ENCODE measurements at regions not wholly inside any gene's neighbourhood (a gene's known extent, or its start where the extent isn't known, plus 50 kb on each side); places are given as distances from the start of the nearest gene placed in this dataset.

DNA sequence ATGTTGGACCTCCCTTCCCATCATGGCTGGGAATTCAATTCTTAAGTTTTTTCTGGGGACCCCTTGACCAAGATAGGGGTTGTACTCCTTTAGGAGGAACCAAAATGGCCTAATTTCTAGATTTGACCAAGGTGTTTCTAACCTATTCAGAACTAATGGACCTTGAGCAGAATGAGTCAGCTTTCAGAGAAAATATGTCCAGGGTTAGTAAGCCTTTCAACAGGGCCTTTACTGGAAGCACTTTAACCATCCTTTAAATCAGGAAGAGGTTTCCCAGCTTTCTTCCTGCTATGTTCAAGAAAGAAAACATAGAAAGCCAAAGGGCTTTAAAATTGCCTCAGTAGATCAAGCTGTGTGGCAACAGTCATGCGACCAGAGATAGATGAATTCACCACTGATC lies 1184.9 kb upstream of the ACVR2A start:
- no peak overlapping the region for H3K9ac ChIP-seq (ENCODE audit: low read depth, low read length)
- H3K9me3 ChIP-seq (ENCODE audit: insufficient read depth, low read depth, low read length) = peaks cover 11% of the 10 kb centered on the region
- H3K4me1 ChIP-seq (ENCODE audit: insufficient read depth, low read length) = no peaks in the 10 kb centered on the region; the same call in 1 of the 2 replicates
- H3K4me3 ChIP-seq (ENCODE audit: low read length) = no peak overlapping the region
- H3K36me3 ChIP-seq (ENCODE audit: insufficient read depth, low read depth, low read length) = no peaks in the 10 kb centered on the region; the same call in 1 of the 2 replicates
- H3K27ac ChIP-seq (ENCODE audit: low read length) = no peak overlapping the region
- H3K27me3 ChIP-seq (ENCODE audit: insufficient read depth, low read length) = no peaks in the 10 kb centered on the region

- no peak overlapping the region for H3K27ac ChIP-seq (ENCODE audit: low read length)
- peaks cover 17% of the 10 kb centered on the region for H3K9me3 ChIP-seq (ENCODE audit: insufficient read depth, low read depth, low read length)
- no peak overlapping the region for H3K9ac ChIP-seq (ENCODE audit: low read depth, low read length)
- H3K4me3 ChIP-seq (ENCODE audit: low read length) = no peak overlapping the region
- no peaks in the 10 kb centered on the region for H3K4me1 ChIP-seq (ENCODE audit: insufficient read depth, low read length)
- H3K36me3 ChIP-seq (ENCODE audit: insufficient read depth, low read depth, low read length) = no peaks in the 10 kb centered on the region; the same call in 1 of the 2 replicates
- H3K27me3 ChIP-seq (ENCODE audit: insufficient read depth, low read length) = no peaks in the 10 kb centered on the region
Observed at GRCh38 chr2:146652311-146652710, 1192.5 kb upstream of the ACVR2A start.

- Histone ChIP-seq H3K36me3 (ENCODE audit: insufficient read depth, low read depth, low read length) (no peaks in the 10 kb centered on the region), H3K27me3 (ENCODE audit: insufficient read depth, low read length) (no peaks in the 10 kb centered on the region), H3K4me1 (ENCODE audit: insufficient read depth, low read length) (no peaks in the 10 kb centered on the region), H3K4me3 (ENCODE audit: low read length) (no peak overlapping the region), H3K9ac (ENCODE audit: low read depth, low read length) (no peak overlapping the region), H3K9me3 (ENCODE audit: insufficient read depth, low read depth, low read length) (peaks cover 11% of the 10 kb centered on the region), H3K27ac (ENCODE audit: low read length) (no peak overlapping the region)
Observed at GRCh38 chr2:146651361-146651760, 1193.5 kb upstream of the ACVR2A start.

- Histone ChIP-seq H3K27me3 (ENCODE audit: insufficient read depth, low read length) (no peaks in the 10 kb centered on the region), H3K27ac (ENCODE audit: low read length) (no peak overlapping the region), H3K4me1 (ENCODE audit: insufficient read depth, low read length) (no peaks in the 10 kb centered on the region), H3K4me3 (ENCODE audit: low read length) (no peak overlapping the region), H3K36me3 (ENCODE audit: insufficient read depth, low read depth, low read length) (no peaks in the 10 kb centered on the region), H3K9me3 (ENCODE audit: insufficient read depth, low read depth, low read length) (peaks cover 6% of the 10 kb centered on the region), H3K9ac (ENCODE audit: low read depth, low read length) (no peak overlapping the region)
Observed at GRCh38 chr2:146642066-146642465, 1202.8 kb upstream of the ACVR2A start.

DNA sequence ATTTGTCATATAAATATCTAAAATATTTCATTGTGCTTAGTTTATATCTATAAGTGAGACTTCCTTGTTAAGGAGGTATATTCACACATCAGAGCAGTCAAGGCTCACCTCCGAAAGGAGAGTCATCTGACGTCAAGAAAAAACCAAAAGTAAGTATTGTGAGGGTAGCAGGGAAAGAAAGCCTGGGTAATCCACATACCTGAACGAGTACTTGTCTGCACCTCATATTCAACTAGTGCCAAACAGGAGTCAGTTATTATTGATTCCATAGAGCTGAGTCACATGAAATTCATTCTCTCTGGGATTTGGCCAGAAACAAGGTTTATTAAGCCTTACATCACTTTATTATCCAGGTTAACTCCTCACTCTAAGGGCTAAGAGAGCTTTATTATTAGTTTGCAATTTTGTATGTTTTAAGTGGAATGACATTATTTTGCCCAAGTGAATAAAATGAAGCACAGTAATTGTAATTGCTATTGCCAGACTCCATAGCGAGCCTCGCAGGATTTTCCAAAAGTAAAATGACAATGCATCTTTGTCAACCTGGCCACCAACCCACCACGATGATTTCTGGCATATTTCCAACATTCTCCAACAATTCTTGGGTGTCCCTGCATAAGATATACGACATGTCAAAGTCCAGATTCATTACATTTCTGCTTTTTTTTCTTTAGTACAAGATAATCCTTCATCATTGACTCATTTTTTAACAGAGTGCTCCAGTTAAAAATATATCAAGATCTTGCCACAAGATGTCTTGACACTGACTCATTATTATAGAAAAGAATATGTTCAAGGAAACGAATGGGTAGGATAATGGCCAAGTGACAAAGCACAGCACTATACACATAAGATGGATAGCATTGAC lies 1210.4 kb upstream of the ACVR2A start:
- no peak overlapping the region for H3K27ac ChIP-seq (ENCODE audit: low read length)
- H3K9ac ChIP-seq (ENCODE audit: low read depth, low read length) = no peak overlapping the region

GRCh38 chr2:146633159-146633558 lies 1211.7 kb upstream of the ACVR2A start:
- no peaks in the 10 kb centered on the region for H3K27me3 ChIP-seq (ENCODE audit: insufficient read depth, low read length)
- H3K4me1 ChIP-seq (ENCODE audit: insufficient read depth, low read length) = no peaks in the 10 kb centered on the region
- H3K27ac ChIP-seq (ENCODE audit: low read length) = no peak overlapping the region
- H3K9me3 ChIP-seq (ENCODE audit: insufficient read depth, low read depth, low read length) = no peaks in the 10 kb centered on the region
- no peaks in the 10 kb centered on the region for H3K36me3 ChIP-seq (ENCODE audit: insufficient read depth, low read depth, low read length)
- H3K9ac ChIP-seq (ENCODE audit: low read depth, low read length) = no peak overlapping the region
- no peak overlapping the region for H3K4me3 ChIP-seq (ENCODE audit: low read length)

More for the DNA sequence above, 1210.4 kb upstream of the ACVR2A start:
- no peaks in the 10 kb centered on the region for H3K4me1 ChIP-seq (ENCODE audit: insufficient read depth, low read length)
- no peaks in the 10 kb centered on the region for H3K36me3 ChIP-seq (ENCODE audit: insufficient read depth, low read depth, low read length)
- H3K27me3 ChIP-seq (ENCODE audit: insufficient read depth, low read length) = no peaks in the 10 kb centered on the region
- H3K9me3 ChIP-seq (ENCODE audit: insufficient read depth, low read depth, low read length) = no peaks in the 10 kb centered on the region
- no peak overlapping the region for H3K4me3 ChIP-seq (ENCODE audit: low read length)

DNA sequence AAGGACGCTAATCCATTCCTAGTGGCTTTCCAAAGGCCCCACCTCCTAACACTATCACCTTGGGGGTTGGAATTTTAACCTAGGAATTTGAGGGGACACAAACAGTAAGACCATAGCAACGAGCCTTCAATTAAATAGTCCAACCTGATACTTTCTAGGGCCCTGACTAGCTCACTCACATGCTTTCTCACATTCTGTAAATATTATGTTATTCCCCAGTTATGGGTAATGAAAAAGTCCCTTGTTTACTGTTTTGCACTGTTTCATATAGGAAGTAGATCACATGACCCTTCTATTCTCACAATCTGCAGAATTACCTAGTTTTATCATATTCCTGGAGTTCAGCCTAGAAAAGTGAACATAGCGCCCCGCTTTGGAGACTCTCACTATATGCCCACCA lies 1212.1 kb upstream of the ACVR2A start:
- H3K9me3 ChIP-seq (ENCODE audit: insufficient read depth, low read depth, low read length) = no peaks in the 10 kb centered on the region
- no peaks in the 10 kb centered on the region for H3K27me3 ChIP-seq (ENCODE audit: insufficient read depth, low read length)
- H3K4me1 ChIP-seq (ENCODE audit: insufficient read depth, low read length) = no peaks in the 10 kb centered on the region
- H3K9ac ChIP-seq (ENCODE audit: low read depth, low read length) = no peak overlapping the region
- H3K27ac ChIP-seq (ENCODE audit: low read length) = no peak overlapping the region
- H3K36me3 ChIP-seq (ENCODE audit: insufficient read depth, low read depth, low read length) = no peaks in the 10 kb centered on the region
- H3K4me3 ChIP-seq (ENCODE audit: low read length) = no peak overlapping the region

DNA sequence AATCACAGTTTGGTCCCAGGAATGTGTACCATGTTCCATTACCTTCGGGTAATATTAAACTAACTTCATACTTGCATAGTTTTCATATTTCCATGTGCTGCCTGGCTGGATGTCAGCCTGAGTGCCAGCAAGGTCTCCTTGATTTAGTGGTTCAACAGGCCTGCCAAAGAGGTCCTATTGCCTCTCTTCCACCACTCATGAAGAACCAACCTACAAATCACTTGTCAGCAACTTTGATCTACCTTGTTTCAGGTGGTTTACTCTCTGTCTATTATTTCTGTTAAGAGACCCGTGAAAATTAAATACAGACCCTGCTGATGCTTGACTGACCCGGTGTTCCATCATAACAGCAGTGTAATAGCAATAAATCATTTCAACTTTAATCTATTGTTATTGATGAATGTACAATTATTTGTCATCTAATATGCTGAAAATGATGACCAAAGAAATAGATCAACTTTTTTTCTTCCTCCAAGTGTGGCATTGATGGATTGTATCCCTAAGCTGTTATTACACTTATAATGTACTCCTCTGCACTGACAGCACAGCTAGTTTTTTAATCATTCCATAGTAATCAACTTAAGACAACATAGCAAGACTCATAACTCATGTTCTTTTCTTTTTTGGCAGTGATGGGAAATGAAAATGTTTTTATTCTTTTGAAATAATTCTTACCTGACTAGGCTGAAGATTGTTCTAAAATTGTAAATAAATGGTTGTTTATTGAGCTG lies 1220.2 kb upstream of the ACVR2A start:
- Histone ChIP-seq H3K27me3 (ENCODE audit: insufficient read depth, low read length) (no peaks in the 10 kb centered on the region), H3K4me1 (ENCODE audit: insufficient read depth, low read length) (no peaks in the 10 kb centered on the region), H3K9me3 (ENCODE audit: insufficient read depth, low read depth, low read length) (no peaks in the 10 kb centered on the region), H3K9ac (ENCODE audit: low read depth, low read length) (no peak overlapping the region), H3K4me3 (ENCODE audit: low read length) (no peak overlapping the region), H3K36me3 (ENCODE audit: insufficient read depth, low read depth, low read length) (no peaks in the 10 kb centered on the region), H3K27ac (ENCODE audit: low read length) (no peak overlapping the region)

- H3K27ac ChIP-seq (ENCODE audit: low read length) = no peak overlapping the region
- H3K4me3 ChIP-seq (ENCODE audit: low read length) = no peak overlapping the region
- no peaks in the 10 kb centered on the region; the same call in 1 of the 2 replicates for H3K9me3 ChIP-seq (ENCODE audit: insufficient read depth, low read depth, low read length)
- no peaks in the 10 kb centered on the region for H3K36me3 ChIP-seq (ENCODE audit: insufficient read depth, low read depth, low read length)
- no peak overlapping the region for H3K9ac ChIP-seq (ENCODE audit: low read depth, low read length)
- no peaks in the 10 kb centered on the region for H3K4me1 ChIP-seq (ENCODE audit: insufficient read depth, low read length)
- H3K27me3 ChIP-seq (ENCODE audit: insufficient read depth, low read length) = no peaks in the 10 kb centered on the region
Observed at GRCh38 chr2:146623771-146624170, 1221.1 kb upstream of the ACVR2A start.

- no peak overlapping the region for H3K27ac ChIP-seq (ENCODE audit: low read length)
- no peaks in the 10 kb centered on the region; the same call in 1 of the 2 replicates for H3K9me3 ChIP-seq (ENCODE audit: insufficient read depth, low read depth, low read length)
- H3K4me3 ChIP-seq (ENCODE audit: low read length) = no peak overlapping the region
- H3K9ac ChIP-seq (ENCODE audit: low read depth, low read length) = no peak overlapping the region
- H3K36me3 ChIP-seq (ENCODE audit: insufficient read depth, low read depth, low read length) = no peaks in the 10 kb centered on the region
- H3K4me1 ChIP-seq (ENCODE audit: insufficient read depth, low read length) = no peaks in the 10 kb centered on the region
- H3K27me3 ChIP-seq (ENCODE audit: insufficient read depth, low read length) = no peaks in the 10 kb centered on the region
Observed at GRCh38 chr2:146621656-146622055, 1223.2 kb upstream of the ACVR2A start.

- Histone ChIP-seq H3K36me3 (ENCODE audit: insufficient read depth, low read depth, low read length) (no peaks in the 10 kb centered on the region), H3K4me3 (ENCODE audit: low read length) (no peak overlapping the region), H3K27me3 (ENCODE audit: insufficient read depth, low read length) (no peaks in the 10 kb centered on the region), H3K9ac (ENCODE audit: low read depth, low read length) (no peak overlapping the region), H3K27ac (ENCODE audit: low read length) (no peak overlapping the region), H3K9me3 (ENCODE audit: insufficient read depth, low read depth, low read length) (peaks cover 11% of the 10 kb centered on the region), H3K4me1 (ENCODE audit: insufficient read depth, low read length) (no peaks in the 10 kb centered on the region)
Observed at GRCh38 chr2:146615778-146616177, 1229.1 kb upstream of the ACVR2A start.

DNA sequence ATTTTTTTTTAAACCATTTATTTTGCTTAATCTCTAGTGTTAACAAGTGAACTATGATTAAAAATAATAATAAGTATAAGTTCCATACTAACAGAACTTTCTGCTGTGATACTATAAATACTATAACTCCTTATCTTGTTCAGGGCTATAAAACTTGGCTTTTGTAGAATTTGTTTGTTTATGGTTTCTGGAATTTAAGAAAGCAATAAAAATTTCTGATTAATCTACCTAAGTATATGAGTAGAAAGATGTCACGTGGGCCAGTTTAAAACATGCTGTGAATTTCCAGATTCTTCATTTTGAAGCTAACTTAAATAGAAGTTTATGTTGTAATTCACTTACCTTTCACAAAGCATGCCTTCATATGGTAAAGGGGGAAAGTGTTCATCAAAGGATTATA lies 1236.3 kb upstream of the ACVR2A start:
- H3K27ac ChIP-seq (ENCODE audit: low read length) = no peak overlapping the region
- no peaks in the 10 kb centered on the region for H3K36me3 ChIP-seq (ENCODE audit: insufficient read depth, low read depth, low read length)
- H3K9ac ChIP-seq (ENCODE audit: low read depth, low read length) = no peak overlapping the region
- no peaks in the 10 kb centered on the region for H3K27me3 ChIP-seq (ENCODE audit: insufficient read depth, low read length)
- no peaks in the 10 kb centered on the region for H3K4me1 ChIP-seq (ENCODE audit: insufficient read depth, low read length)
- no peak overlapping the region for H3K4me3 ChIP-seq (ENCODE audit: low read length)
- H3K9me3 ChIP-seq (ENCODE audit: insufficient read depth, low read depth, low read length) = no peaks in the 10 kb centered on the region
